ENCODE measurements at regions not wholly inside any gene's neighbourhood (a gene's known extent, or its start where the extent isn't known, plus 50 kb on each side); places are given as distances from the start of the nearest gene placed in this dataset.

DNA sequence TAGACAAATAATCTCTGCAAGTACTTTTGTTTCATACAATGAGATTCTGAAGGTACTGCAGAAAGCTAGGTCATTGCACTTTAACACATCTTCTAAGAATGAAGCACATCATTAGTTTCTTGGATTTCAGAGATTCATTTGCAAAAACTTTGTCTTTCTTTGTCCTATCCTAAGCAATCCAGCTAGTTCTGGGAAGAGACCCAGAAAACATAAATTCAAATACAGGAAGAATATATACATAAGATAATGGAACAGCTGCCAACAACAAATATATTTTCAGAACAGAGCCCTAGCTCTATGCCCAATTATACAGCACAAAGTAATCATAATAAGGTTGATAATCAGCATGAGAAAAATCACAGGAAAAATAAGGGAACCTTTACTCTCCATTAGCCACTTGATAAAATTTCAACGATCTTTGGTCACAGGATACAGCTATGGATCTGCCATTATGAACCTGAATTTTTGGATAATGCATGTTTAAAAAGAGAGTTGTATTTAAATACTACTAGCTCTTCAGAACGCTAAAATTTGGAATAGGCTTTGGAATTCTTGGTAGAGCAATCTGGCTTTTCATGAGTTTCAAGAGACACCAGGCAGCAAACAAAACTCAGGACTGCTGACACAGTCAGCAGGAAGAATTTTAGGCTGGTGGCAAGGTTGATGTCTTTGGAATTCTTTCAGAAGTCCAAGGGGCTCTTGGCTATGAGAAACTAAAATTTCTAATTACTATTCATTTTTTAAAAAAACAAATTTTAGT lies 250.4 kb upstream of the SMIM21 start:
- TF ChIP-seq MAX (IDR thresholded peaks at IDR 0.05) (no peak), RAD21 (IDR thresholded peaks at IDR 0.05; ENCODE audit: low read depth) (no peak), CREB1 (IDR thresholded peaks at IDR 0.05; ENCODE audit: low read depth) (no peak), EP300 (IDR thresholded peaks at IDR 0.05; ENCODE audit: borderline replicate concordance) (no peak), TAF1 (IDR thresholded peaks at IDR 0.05; ENCODE audit: low read depth) (no peak), ZBTB7A (IDR thresholded peaks at IDR 0.05; ENCODE audit: low read depth) (no peak), TCF12 (IDR thresholded peaks at IDR 0.05; ENCODE audit: low read depth) (no peak), USF1 (IDR thresholded peaks at IDR 0.05) (no peak), YY1 (IDR thresholded peaks at IDR 0.05; ENCODE audit: low read depth) (no peak), CEBPB (IDR thresholded peaks at IDR 0.05) (no peak), TEAD4 (IDR thresholded peaks at IDR 0.05) (no peak), EGR1 (IDR thresholded peaks at IDR 0.05) (no peak)
- TF ChIP-seq, protein P1, sequence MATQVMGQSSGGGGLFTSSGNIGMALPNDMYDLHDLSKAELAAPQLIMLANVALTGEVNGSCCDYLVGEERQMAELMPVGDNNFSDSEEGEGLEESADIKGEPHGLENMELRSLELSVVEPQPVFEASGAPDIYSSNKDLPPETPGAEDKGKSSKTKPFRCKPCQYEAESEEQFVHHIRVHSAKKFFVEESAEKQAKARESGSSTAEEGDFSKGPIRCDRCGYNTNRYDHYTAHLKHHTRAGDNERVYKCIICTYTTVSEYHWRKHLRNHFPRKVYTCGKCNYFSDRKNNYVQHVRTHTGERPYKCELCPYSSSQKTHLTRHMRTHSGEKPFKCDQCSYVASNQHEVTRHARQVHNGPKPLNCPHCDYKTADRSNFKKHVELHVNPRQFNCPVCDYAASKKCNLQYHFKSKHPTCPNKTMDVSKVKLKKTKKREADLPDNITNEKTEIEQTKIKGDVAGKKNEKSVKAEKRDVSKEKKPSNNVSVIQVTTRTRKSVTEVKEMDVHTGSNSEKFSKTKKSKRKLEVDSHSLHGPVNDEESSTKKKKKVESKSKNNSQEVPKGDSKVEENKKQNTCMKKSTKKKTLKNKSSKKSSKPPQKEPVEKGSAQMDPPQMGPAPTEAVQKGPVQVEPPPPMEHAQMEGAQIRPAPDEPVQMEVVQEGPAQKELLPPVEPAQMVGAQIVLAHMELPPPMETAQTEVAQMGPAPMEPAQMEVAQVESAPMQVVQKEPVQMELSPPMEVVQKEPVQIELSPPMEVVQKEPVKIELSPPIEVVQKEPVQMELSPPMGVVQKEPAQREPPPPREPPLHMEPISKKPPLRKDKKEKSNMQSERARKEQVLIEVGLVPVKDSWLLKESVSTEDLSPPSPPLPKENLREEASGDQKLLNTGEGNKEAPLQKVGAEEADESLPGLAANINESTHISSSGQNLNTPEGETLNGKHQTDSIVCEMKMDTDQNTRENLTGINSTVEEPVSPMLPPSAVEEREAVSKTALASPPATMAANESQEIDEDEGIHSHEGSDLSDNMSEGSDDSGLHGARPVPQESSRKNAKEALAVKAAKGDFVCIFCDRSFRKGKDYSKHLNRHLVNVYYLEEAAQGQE (IDR thresholded peaks at IDR 0.05; ENCODE audit: low read depth): no peak

GRCh38 chr18:75660932-75661331 lies 233.4 kb upstream of the SMIM21 start:
- TF ChIP-seq TEAD4 (IDR thresholded peaks at IDR 0.05) (no peak), CREB1 (IDR thresholded peaks at IDR 0.05; ENCODE audit: low read depth) (no peak), USF1 (IDR thresholded peaks at IDR 0.05) (no peak), TAF1 (IDR thresholded peaks at IDR 0.05; ENCODE audit: low read depth) (no peak), FOXM1 (IDR thresholded peaks at IDR 0.05; ENCODE audit: borderline replicate concordance, low read depth) (no peak), YY1 (IDR thresholded peaks at IDR 0.05; ENCODE audit: low read depth) (no peak), ZBTB7A (IDR thresholded peaks at IDR 0.05; ENCODE audit: low read depth) (no peak), EGR1 (IDR thresholded peaks at IDR 0.05) (no peak), TCF12 (IDR thresholded peaks at IDR 0.05; ENCODE audit: low read depth) (no peak), EP300 (IDR thresholded peaks at IDR 0.05; ENCODE audit: borderline replicate concordance) (no peak), RAD21 (IDR thresholded peaks at IDR 0.05; ENCODE audit: low read depth) (no peak), MAX (IDR thresholded peaks at IDR 0.05) (no peak), CEBPB (IDR thresholded peaks at IDR 0.05) (no peak), NFIC (IDR thresholded peaks at IDR 0.05) (no peak)
- TF ChIP-seq, protein P1 (IDR thresholded peaks at IDR 0.05; ENCODE audit: low read depth): no peak

DNA sequence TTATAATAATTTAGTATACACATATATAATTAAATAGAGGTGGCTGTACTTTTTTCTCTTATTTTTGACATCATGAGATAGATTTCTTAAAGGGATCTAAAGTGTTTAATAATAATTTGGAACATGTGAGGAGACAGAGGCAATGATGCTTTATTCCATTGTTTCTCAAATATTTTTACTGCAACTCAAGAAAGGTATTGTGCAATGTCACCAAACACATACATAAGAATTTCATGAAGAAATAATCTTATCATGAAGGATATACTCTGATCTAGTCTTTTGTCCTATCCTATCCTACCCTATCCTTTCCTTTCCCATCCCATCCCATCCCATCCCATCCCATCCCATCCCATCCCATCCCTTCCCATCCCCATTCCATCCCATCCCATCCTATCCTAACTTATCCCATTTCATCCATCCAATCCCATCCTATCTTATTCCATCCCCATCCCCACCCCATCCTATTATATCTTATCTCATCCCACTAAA lies 232.1 kb upstream of the SMIM21 start:
- no peak for TF ChIP-seq CEBPB (IDR thresholded peaks at IDR 0.05)
- no peak for TF ChIP-seq YY1 (IDR thresholded peaks at IDR 0.05; ENCODE audit: low read depth)
- no peak for TF ChIP-seq TCF12 (IDR thresholded peaks at IDR 0.05; ENCODE audit: low read depth)
- TF ChIP-seq, protein P1 (IDR thresholded peaks at IDR 0.05; ENCODE audit: low read depth): no peak
- TF ChIP-seq NFIC (IDR thresholded peaks at IDR 0.05): no peak
- no peak for TF ChIP-seq CREB1 (IDR thresholded peaks at IDR 0.05; ENCODE audit: low read depth)
- no peak for TF ChIP-seq EP300 (IDR thresholded peaks at IDR 0.05; ENCODE audit: borderline replicate concordance)
- TF ChIP-seq USF1 (IDR thresholded peaks at IDR 0.05): no peak
- TF ChIP-seq TAF1 (IDR thresholded peaks at IDR 0.05; ENCODE audit: low read depth): no peak
- no peak for TF ChIP-seq RAD21 (IDR thresholded peaks at IDR 0.05; ENCODE audit: low read depth)

Data from Ishikawa (cell line).